KG1 (cell line): ENCODE measurements at regions not wholly inside any gene's neighbourhood (a gene's known extent, or its start where the extent isn't known, plus 50 kb on each side); places are given as distances from the start of the nearest gene placed in this dataset.

Source experiments
- DNase-seq: peaks from one replicate; lab custom pipeline; 2025; lab: John Stamatoyannopoulos, UW

- DNase-seq = no peak
These were observed 108.2 kb upstream of the NFE2L3 start for GRCh38 chr7:26043801-26044200.

- DNase-seq = no peak
These were observed 107.7 kb upstream of the NFE2L3 start for GRCh38 chr7:26044320-26044719.

- no peak for DNase-seq
These were observed 105.8 kb upstream of the NFE2L3 start for GRCh38 chr7:26046150-26046549.

GRCh38 chr7:26046878-26047277 lies 105.1 kb upstream of the NFE2L3 start:
- DNase-seq = no peak

GRCh38 chr7:26048663-26049062 lies 103.3 kb upstream of the NFE2L3 start:
- no peak for DNase-seq

- DNase-seq = no peak
These were observed 102.9 kb upstream of the NFE2L3 start for GRCh38 chr7:26049081-26049480.

- DNase-seq = no peak
These were observed 101.0 kb upstream of the NFE2L3 start for GRCh38 chr7:26051021-26051420.

GRCh38 chr7:26052706-26053105 lies 99.3 kb upstream of the NFE2L3 start:
- DNase-seq = no peak

GRCh38 chr7:26054386-26054785 lies 97.6 kb upstream of the NFE2L3 start:
- no peak for DNase-seq

GRCh38 chr7:26055241-26055640 lies 96.8 kb upstream of the NFE2L3 start:
- no peak for DNase-seq

- DNase-seq = no peak
These were observed 91.0 kb upstream of the NFE2L3 start for GRCh38 chr7:26060733-26061677.

GRCh38 chr7:26061678-26062603 lies 90.1 kb upstream of the NFE2L3 start:
- no peak for DNase-seq

- no peak for DNase-seq
These were observed 86.3 kb upstream of the NFE2L3 start for GRCh38 chr7:26065652-26066051.

GRCh38 chr7:26066736-26067135 lies 85.3 kb upstream of the NFE2L3 start:
- no peak for DNase-seq

GRCh38 chr7:26070290-26070689 lies 81.7 kb upstream of the NFE2L3 start:
- no peak for DNase-seq

- no peak for DNase-seq
These were observed 80.2 kb upstream of the NFE2L3 start for GRCh38 chr7:26071622-26072456.

GRCh38 chr7:26073041-26073440 lies 79.0 kb upstream of the NFE2L3 start:
- no peak for DNase-seq

- no peak for DNase-seq
These were observed 77.1 kb upstream of the NFE2L3 start for GRCh38 chr7:26074919-26075318.

GRCh38 chr7:26076691-26077090 lies 75.3 kb upstream of the NFE2L3 start:
- DNase-seq = no peak

GRCh38 chr7:26078437-26079336 lies 73.3 kb upstream of the NFE2L3 start:
- peak; percentile 59 for DNase-seq

- DNase-seq = no peak
These were observed 70.4 kb upstream of the NFE2L3 start for GRCh38 chr7:26081638-26082037.
